Hepatocyte (in vitro differentiated cells): ENCODE measurements at regions not wholly inside any gene's neighbourhood (a gene's known extent, or its start where the extent isn't known, plus 50 kb on each side); places are given as distances from the start of the nearest gene placed in this dataset.

Experiments used
- EZH2 ChIP-seq: fragments of 200-600 bp; sonication (generic); IDR thresholded peaks from 2 replicates; pipeline ENCODE4 v1.6.1; 2016; ENCODE audit warnings: antibody characterized with exemption, mild to moderate bottlenecking, borderline replicate concordance
- TF ChIP-seq, protein P1 (sequence below): fragments of 200-600 bp; sonication (generic); IDR thresholded peaks from 2 replicates; pipeline ENCODE4 v1.5.1; 2016; ENCODE audit warnings: antibody characterized with exemption, mild to moderate bottlenecking; ENCODE audit not compliant: poor library complexity

DNA sequence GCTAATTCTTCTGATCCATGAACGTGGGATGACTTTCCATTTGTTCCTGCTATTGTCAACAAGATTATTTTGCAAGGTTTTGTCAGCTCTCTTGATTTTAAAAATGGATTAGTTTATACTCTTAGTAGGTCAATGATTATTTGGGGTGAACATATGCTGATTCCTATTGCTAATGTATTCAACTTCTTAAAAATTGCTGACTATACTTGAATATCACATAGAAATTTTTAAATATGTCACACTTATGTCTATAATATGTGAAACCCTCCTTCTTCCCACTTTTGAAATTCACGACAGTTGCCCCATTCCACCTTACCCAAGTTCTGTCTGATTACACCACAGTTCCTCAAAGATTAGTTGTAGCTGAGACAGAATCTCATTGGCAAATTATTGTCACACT is 465.7 kb upstream of the TENM3 start:
- TF ChIP-seq, protein P1, sequence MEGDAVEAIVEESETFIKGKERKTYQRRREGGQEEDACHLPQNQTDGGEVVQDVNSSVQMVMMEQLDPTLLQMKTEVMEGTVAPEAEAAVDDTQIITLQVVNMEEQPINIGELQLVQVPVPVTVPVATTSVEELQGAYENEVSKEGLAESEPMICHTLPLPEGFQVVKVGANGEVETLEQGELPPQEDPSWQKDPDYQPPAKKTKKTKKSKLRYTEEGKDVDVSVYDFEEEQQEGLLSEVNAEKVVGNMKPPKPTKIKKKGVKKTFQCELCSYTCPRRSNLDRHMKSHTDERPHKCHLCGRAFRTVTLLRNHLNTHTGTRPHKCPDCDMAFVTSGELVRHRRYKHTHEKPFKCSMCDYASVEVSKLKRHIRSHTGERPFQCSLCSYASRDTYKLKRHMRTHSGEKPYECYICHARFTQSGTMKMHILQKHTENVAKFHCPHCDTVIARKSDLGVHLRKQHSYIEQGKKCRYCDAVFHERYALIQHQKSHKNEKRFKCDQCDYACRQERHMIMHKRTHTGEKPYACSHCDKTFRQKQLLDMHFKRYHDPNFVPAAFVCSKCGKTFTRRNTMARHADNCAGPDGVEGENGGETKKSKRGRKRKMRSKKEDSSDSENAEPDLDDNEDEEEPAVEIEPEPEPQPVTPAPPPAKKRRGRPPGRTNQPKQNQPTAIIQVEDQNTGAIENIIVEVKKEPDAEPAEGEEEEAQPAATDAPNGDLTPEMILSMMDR, result no peak
- no peak for TF ChIP-seq EZH2
